ENCODE measurements at regions not wholly inside any gene's neighbourhood (a gene's known extent, or its start where the extent isn't known, plus 50 kb on each side); places are given as distances from the start of the nearest gene placed in this dataset.

DNA sequence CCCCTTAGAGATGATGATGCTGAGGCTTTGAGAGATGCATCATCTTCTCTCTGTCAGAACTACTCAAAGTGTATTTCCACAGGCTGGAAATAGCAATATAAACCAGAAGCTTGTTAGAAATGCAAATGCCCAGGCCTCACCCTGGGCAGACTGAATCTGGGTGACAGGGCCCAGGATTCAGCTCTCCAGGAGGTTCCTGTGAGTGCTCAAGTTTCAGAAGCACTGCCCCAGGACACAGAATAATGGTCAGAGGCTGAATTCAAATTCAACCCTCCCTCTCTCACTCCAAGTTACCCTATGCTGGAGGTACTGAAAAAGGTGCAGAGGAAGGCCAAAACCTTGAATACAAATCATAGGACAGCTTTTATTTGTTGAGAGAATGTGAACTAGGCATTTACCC is 98.5 kb upstream of the NGF start:
- no TSS peak for BruUV-seq (replicated peaks)
- ChIA-PET POLR2A (ENCODE audit: unreplicated experiment) (no interaction called here), CTCF (no interaction called here)
- Histone ChIP-seq H2AK9ac (replicated peaks; ENCODE audit: low read depth, low read length, poor library complexity) (no peak overlapping the region), H3K14ac (replicated peaks; ENCODE audit: low read depth, low read length) (no peak overlapping the region), H4K91ac (ENCODE audit: insufficient read depth, low read depth, low read length) (no peak overlapping the region), H3K9me3 (ENCODE audit: control insufficient read depth, insufficient read depth, low read length) (no peaks in the 10 kb centered on the region), H3K56ac (ENCODE audit: extremely low read depth, insufficient read depth, low read length) (no peak overlapping the region), H3K27me3 (ENCODE audit: control insufficient read depth, insufficient read depth, low read length) (no peaks in the 10 kb centered on the region), H3K4me3 (ENCODE audit: insufficient read depth, low read depth, low read length) (no peak overlapping the region), H3K79me1 (ENCODE audit: low read depth in 1 of 2, low read length in 2 of 2) (no peaks in the 10 kb centered on the region), H3K36me3 (ENCODE audit: control insufficient read depth, insufficient read depth, low read length) (no peaks in the 10 kb centered on the region), H3K9me1 (ENCODE audit: insufficient read depth, low read length) (peaks cover 5% of the 10 kb centered on the region), H3K27ac (ENCODE audit: insufficient read depth, low read length) (no peak overlapping the region), H2BK15ac (ENCODE audit: low read depth, low read length) (no peak overlapping the region), H2BK20ac (ENCODE audit: low read depth, low read length) (no peak overlapping the region), H3K4me2 (ENCODE audit: low read depth, low read length) (no peak overlapping the region), H3K23ac (ENCODE audit: low read depth, low read length) (no peak overlapping the region), H4K20me1 (ENCODE audit: insufficient read depth, low read length) (no peaks in the 10 kb centered on the region), H4K8ac (ENCODE audit: low read depth in 2 of 2, low read length in 2 of 2) (no peak overlapping the region), H2BK5ac (ENCODE audit: low read depth, low read length, poor library complexity, severe bottlenecking) (no peak overlapping the region), H3K9ac (ENCODE audit: low read depth, low read length) (no peak overlapping the region), H3K4me1 (ENCODE audit: control insufficient read depth, insufficient read depth, low read length) (peaks cover 3% of the 10 kb centered on the region), H3K4ac (ENCODE audit: low read depth, low read length) (no peak overlapping the region), H2BK120ac (ENCODE audit: low read depth, low read length) (no peak overlapping the region), H2AK5ac (ENCODE audit: low read depth, low read length) (no peak overlapping the region), H4K5ac (ENCODE audit: low read depth, low read length) (no peak overlapping the region), H2AFZ (replicated peaks; ENCODE audit: low read length, poor library complexity) (no peak overlapping the region), H3K18ac (ENCODE audit: low read depth, low read length) (no peak overlapping the region)
- intact Hi-C loops (cut with micrococcal nuclease) (no loop called here), in situ Hi-C loops (cut with MboI; ENCODE audit: low sequenced_read_pairs) (no loop called here), dilution Hi-C loops (cut with HindIII; ENCODE audit: low sequenced_read_pairs, unreplicated experiment) (no loop called here)
- no peak for DNase-seq
- no peak for ATAC-seq (ENCODE audit: low read depth)
- TF ChIP-seq CEBPB (IDR thresholded peaks at IDR 0.05; ENCODE audit: low read depth, low read length) (no peak), MAZ (IDR thresholded peaks at IDR 0.05; ENCODE audit: borderline replicate concordance, low read depth, low read length) (no peak), RFX5 (IDR thresholded peaks at IDR 0.05; ENCODE audit: low read depth, low read length) (no peak), CHD1 (IDR thresholded peaks at IDR 0.05; ENCODE audit: low read depth, low read length) (no peak), NFE2L2 (IDR thresholded peaks at IDR 0.05; ENCODE audit: low read depth, low read length) (no peak), RAD21 (IDR thresholded peaks at IDR 0.05; ENCODE audit: low read length) (no peak), MAFK (IDR thresholded peaks at IDR 0.05; ENCODE audit: low read depth, low read length) (no peak), FOS (IDR thresholded peaks at IDR 0.05; ENCODE audit: low read depth, low read length) (no peak), RCOR1 (IDR thresholded peaks at IDR 0.05; ENCODE audit: insufficient replicate concordance, low read length) (no peak), MXI1 (IDR thresholded peaks at IDR 0.05; ENCODE audit: borderline replicate concordance, low read depth, low read length) (no peak), POLR2A (IDR thresholded peaks at IDR 0.05; ENCODE audit: low read depth, low read length) (no peak)
- TF ChIP-seq, protein P1, sequence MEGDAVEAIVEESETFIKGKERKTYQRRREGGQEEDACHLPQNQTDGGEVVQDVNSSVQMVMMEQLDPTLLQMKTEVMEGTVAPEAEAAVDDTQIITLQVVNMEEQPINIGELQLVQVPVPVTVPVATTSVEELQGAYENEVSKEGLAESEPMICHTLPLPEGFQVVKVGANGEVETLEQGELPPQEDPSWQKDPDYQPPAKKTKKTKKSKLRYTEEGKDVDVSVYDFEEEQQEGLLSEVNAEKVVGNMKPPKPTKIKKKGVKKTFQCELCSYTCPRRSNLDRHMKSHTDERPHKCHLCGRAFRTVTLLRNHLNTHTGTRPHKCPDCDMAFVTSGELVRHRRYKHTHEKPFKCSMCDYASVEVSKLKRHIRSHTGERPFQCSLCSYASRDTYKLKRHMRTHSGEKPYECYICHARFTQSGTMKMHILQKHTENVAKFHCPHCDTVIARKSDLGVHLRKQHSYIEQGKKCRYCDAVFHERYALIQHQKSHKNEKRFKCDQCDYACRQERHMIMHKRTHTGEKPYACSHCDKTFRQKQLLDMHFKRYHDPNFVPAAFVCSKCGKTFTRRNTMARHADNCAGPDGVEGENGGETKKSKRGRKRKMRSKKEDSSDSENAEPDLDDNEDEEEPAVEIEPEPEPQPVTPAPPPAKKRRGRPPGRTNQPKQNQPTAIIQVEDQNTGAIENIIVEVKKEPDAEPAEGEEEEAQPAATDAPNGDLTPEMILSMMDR (conservative IDR thresholded peaks at IDR 0.05; ENCODE audit: low read depth, low read length), result no peak

Data from IMR-90 (cell line).